ENCODE measurements at regions not wholly inside any gene's neighbourhood (a gene's known extent, or its start where the extent isn't known, plus 50 kb on each side); places are given as distances from the start of the nearest gene placed in this dataset.

DNA sequence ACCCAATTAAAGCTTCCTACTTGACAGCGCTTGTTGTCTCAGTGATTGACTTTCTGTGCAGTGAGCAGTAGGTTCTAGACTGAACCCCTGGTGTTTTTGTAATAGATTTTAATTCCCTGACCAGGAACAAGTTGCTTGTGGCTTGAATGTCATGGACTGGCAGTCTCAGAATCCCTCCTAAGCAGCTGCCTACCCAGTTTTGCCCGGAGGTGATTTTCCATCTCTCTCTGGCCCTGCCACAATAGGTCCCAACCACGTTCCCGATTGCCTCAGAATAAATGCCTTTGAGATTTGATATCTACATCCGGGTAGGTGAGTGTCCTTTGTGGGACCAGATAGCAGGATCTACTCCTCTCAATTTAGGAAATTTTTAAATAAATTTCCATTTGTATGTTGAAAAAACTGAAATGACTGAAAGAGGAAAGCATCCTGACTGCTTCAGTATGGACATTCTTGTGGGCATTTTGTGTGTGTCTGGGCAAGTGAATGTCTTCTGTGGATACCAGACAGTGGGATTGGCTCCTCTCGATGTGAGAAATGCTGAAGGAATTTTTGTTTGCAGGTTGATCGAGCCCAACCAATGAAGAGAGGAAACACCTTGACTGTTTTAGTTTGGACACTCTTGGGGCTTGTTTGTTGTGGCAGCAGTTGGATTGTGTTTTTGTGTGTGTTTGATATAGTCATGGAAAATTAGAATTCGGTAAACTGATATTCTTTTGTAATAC lies 1607.4 kb downstream of the C4orf33 start:
- TF ChIP-seq, protein P1, sequence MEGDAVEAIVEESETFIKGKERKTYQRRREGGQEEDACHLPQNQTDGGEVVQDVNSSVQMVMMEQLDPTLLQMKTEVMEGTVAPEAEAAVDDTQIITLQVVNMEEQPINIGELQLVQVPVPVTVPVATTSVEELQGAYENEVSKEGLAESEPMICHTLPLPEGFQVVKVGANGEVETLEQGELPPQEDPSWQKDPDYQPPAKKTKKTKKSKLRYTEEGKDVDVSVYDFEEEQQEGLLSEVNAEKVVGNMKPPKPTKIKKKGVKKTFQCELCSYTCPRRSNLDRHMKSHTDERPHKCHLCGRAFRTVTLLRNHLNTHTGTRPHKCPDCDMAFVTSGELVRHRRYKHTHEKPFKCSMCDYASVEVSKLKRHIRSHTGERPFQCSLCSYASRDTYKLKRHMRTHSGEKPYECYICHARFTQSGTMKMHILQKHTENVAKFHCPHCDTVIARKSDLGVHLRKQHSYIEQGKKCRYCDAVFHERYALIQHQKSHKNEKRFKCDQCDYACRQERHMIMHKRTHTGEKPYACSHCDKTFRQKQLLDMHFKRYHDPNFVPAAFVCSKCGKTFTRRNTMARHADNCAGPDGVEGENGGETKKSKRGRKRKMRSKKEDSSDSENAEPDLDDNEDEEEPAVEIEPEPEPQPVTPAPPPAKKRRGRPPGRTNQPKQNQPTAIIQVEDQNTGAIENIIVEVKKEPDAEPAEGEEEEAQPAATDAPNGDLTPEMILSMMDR (IDR thresholded peaks at IDR 0.05; ENCODE audit: insufficient read depth, low read length), result no peak
- H3K4me3 ChIP-seq (ENCODE audit: low read depth, low read length), result no peak overlapping the region
- no peak for DNase-seq (ENCODE audit: low read depth)

DNA sequence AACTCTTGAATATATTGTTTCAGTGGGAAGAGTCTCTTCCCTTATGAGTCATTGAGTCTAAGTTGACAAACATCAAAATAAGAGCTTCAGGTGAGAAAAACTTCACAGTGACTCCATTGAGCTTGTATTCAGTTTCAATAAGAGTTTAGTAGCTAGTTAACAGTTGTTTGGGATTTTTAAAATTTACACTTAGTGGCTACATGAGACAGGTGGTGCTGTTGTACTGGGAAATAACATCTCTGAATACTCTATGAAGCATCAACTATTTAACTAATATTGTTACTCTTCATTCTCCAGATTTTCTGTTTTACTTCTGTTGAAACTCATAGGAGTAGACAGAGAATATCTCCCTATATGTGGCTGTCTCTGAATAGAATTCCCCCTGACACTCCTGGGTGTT lies 1609.1 kb downstream of the C4orf33 start:
- no peak for DNase-seq (ENCODE audit: low read depth)
- TF ChIP-seq, protein P1 (IDR thresholded peaks at IDR 0.05; ENCODE audit: insufficient read depth, low read length), result no peak
- no peak overlapping the region for H3K4me3 ChIP-seq (ENCODE audit: low read depth, low read length)

DNA sequence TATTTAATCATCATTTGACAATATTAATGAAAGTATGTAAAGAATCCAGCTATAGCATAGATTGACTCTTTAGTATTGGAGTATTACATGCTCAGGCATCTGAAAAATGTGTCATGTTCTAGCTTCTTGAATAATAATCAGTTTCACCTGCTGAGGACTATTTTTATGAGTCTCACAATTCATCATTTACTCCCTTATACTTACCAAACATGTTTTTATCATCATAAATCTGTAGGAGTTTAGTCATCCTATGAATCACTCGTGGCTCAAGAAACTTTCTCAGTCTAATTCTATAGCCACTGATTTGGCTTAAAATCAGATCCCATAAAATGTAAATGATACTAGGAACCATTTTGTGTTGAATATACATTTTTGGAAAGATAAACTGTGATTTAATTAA lies 1616.1 kb downstream of the C4orf33 start:
- no peak overlapping the region for H3K4me3 ChIP-seq (ENCODE audit: low read depth, low read length)
- TF ChIP-seq, protein P1 (IDR thresholded peaks at IDR 0.05; ENCODE audit: insufficient read depth, low read length), result no peak
- no peak for DNase-seq (ENCODE audit: low read depth)

DNA sequence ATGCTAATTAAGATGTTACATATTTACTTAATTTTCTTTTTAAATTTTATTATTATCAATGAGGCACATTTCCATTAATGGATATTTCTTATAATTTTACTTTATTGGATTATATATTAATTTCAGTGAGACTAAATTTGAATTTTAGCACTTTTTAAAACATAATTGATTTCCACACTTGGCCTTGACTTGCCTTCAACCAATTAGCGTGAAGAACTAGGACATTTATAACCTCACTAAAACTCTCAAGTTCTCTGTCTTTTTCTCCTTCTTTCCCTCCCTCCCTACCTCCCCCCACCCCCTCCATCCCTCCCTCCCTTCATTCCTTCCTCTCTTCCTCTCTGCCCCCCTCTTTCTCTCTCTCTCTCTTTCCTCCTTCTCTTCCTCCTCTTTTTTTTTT lies 1618.1 kb downstream of the C4orf33 start:
- TF ChIP-seq, protein P1 (IDR thresholded peaks at IDR 0.05; ENCODE audit: insufficient read depth, low read length), result no peak
- no peak for DNase-seq (ENCODE audit: low read depth)
- H3K4me3 ChIP-seq (ENCODE audit: low read depth, low read length), result no peak overlapping the region

DNA sequence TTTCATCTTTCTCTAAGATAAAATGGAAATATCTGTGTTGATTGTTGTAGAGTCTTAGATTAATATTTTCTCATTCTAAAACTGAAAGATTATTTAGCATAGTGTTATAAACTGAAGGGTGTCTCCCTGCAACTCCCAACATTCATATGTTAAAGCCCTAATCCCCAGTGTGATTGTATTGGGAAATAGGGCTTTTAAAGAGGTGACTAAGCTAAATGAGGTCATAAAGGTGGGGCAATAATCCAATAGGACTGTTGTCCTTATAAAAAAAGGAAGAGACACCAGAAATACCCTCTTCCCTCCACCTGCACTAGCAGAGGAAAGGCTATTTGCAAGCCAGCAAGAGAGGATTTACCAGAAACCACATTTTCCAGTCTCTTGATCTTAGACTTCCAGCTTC lies 1626.4 kb downstream of the C4orf33 start:
- TF ChIP-seq, protein P1 (IDR thresholded peaks at IDR 0.05; ENCODE audit: insufficient read depth, low read length), result no peak
- no peak for DNase-seq (ENCODE audit: low read depth)
- no peak overlapping the region for H3K4me3 ChIP-seq (ENCODE audit: low read depth, low read length)

DNA sequence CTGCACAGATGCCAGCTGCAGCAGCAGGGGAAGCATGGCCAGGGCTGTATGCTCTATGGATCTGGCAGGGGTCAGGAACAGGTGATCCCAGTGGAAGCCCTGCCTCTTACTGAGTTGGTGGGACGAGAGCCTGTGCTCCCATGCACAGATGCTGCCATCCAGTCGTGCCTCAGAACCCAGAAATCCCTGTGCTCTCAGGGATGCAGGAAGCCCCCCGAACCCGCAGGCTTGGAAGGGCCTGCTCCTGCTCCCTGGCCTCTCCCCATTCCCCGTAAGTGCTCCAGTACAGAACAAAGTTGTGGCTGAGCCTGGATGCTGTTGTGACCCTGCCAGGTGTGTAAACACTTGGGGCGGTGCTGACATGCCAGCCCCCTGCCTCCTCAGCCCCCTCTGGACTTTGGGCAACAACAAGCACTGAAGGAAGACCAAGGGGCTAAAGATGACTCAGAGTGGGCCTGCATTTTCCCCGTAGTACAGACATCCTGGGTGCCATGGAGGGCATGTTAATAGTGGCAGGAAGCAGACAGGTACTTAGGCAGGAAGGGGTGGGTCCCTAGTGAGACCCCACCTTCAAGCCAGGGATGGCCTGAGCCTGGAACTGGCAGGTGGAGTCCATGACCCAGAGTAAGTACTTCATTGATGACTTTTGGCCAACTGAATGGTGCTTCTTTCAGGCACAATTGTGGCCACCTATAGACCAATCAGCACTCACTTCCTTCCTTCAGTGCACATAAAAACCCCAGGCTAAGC lies 1640.7 kb downstream of the C4orf33 start:
- H3K4me3 ChIP-seq (ENCODE audit: low read depth, low read length), result no peak overlapping the region
- TF ChIP-seq, protein P1 (IDR thresholded peaks at IDR 0.05; ENCODE audit: insufficient read depth, low read length), result no peak
- no peak for DNase-seq (ENCODE audit: low read depth)
